Endodermal cell (in vitro differentiated cells): ENCODE measurements at regions not wholly inside any gene's neighbourhood (a gene's known extent, or its start where the extent isn't known, plus 50 kb on each side); places are given as distances from the start of the nearest gene placed in this dataset.

Experiments used
- DNase-seq: peaks from one replicate; pipeline ENCODE4 v3.0.0-alpha.2; 2017
- H3K27ac ChIP-seq: 2 replicates; pipeline ENCODE4 v1.5.1; 2013; ENCODE audit warnings: mild to moderate bottlenecking, low read depth, low read length, moderate library complexity
- H3K27me3 ChIP-seq: 2 replicates; pipeline ENCODE4 v1.6.1; 2013; ENCODE audit warnings: mild to moderate bottlenecking, low read length, moderate library complexity; ENCODE audit not compliant: insufficient read depth, control insufficient read depth, poor library complexity, severe bottlenecking
- H3K36me3 ChIP-seq: 2 replicates; pipeline ENCODE4 v1.7.0; 2013; ENCODE audit warnings: mild to moderate bottlenecking, low read length, moderate library complexity; ENCODE audit not compliant: control insufficient read depth, insufficient read depth
- H3K4me1 ChIP-seq: one replicate; pipeline ENCODE4 v1.7.0; 2013; ENCODE audit warnings: low read length; ENCODE audit not compliant: control insufficient read depth, insufficient read depth
- H3K4me3 ChIP-seq: 2 replicates; pipeline ENCODE4 v1.5.1; 2013; ENCODE audit warnings: mild to moderate bottlenecking, low read length, moderate library complexity
- H3K9ac ChIP-seq: 2 replicates; pipeline ENCODE4 v1.6.1; 2013; ENCODE audit warnings: mild to moderate bottlenecking, low read length, moderate library complexity; ENCODE audit not compliant: poor library complexity, severe bottlenecking; ENCODE audit errors: extremely low read depth
- H3K9me3 ChIP-seq: 2 replicates; pipeline ENCODE4 v1.6.1; 2013; ENCODE audit warnings: mild to moderate bottlenecking, low read length, moderate library complexity; ENCODE audit not compliant: control insufficient read depth
- H3K27ac Mint-ChIP-seq: 2 replicates; pipeline ENCODE4 v1.8.0; 2020; ENCODE audit warnings: mixed read lengths
- H3K27me3 Mint-ChIP-seq: 2 replicates; pipeline ENCODE4 v1.8.0; 2021; ENCODE audit warnings: mild to moderate bottlenecking, mixed read lengths; ENCODE audit not compliant: insufficient read depth
- H3K36me3 Mint-ChIP-seq: 2 replicates; pipeline ENCODE4 v1.8.0; 2020; ENCODE audit warnings: low read depth, mixed read lengths
- H3K4me1 Mint-ChIP-seq: 2 replicates; pipeline ENCODE4 v1.8.0; 2020; ENCODE audit warnings: mixed read lengths
- H3K4me3 Mint-ChIP-seq: 2 replicates; pipeline ENCODE4 v1.8.0; 2020; ENCODE audit warnings: mild to moderate bottlenecking, moderate library complexity, mixed read lengths
- H3K9me3 Mint-ChIP-seq: 2 replicates; pipeline ENCODE4 v1.8.0; 2020; ENCODE audit warnings: mild to moderate bottlenecking, mixed read lengths
- CTCF ChIP-seq: fragments of 200-600 bp; sonication (generic); conservative IDR thresholded peaks from 2 replicates; pipeline ENCODE4 v1.5.0; 2021; ENCODE audit warnings: antibody characterized with exemption, mild to moderate bottlenecking
- WGBS, 2 experiments: methylation state at CpG; one replicate each; pipeline versions ENCODE4 v1.1.5 to v1.1.7; 2013; ENCODE audit warnings: missing lambda C conversion rate in 2 of 2, mixed read lengths in 1 of 2; ENCODE audit not compliant: insufficient coverage in 1 of 2, insufficient read length in 1 of 2; 5-methylcytosine and 5-hydroxymethylcytosine counted together

GRCh38 chr14:34354556-34354955, 107.5 kb downstream of the SPTSSA start:
- Histone ChIP-seq H3K36me3 (no peaks in the 10 kb centered on the region), H3K27me3 (peaks cover 14% of the 10 kb centered on the region), H3K4me3 (no peak overlapping the region), H3K9ac (no peak overlapping the region), H3K9me3 (no peaks in the 10 kb centered on the region), H3K27ac (no peak overlapping the region), H3K4me1 (no peaks in the 10 kb centered on the region)
- Mint-ChIP-seq H3K27ac (no peak overlapping the region), H3K4me3 (no peak overlapping the region), H3K9me3 (no peaks in the 10 kb centered on the region), H3K36me3 (no peaks in the 10 kb centered on the region), H3K27me3 (no peaks in the 10 kb centered on the region), H3K4me1 (peaks cover 9% of the 10 kb centered on the region)
- DNase-seq, result no peak
- TF ChIP-seq CTCF, result no peak
- WGBS, 2 experiments, result 95 to 100% methylated on average over 3 of the region's 3 CpGs

- no peak overlapping the region for H3K27ac Mint-ChIP-seq
- TF ChIP-seq CTCF, result no peak
- peaks cover 3% of the 10 kb centered on the region for H3K36me3 Mint-ChIP-seq
- Histone ChIP-seq H3K9me3 (peaks cover 10% of the 10 kb centered on the region), H3K4me3 (no peak overlapping the region), H3K27ac (no peak overlapping the region), H3K27me3 (peaks cover 14% of the 10 kb centered on the region), H3K9ac (no peak overlapping the region), H3K4me1 (no peaks in the 10 kb centered on the region), H3K36me3 (no peaks in the 10 kb centered on the region)
- DNase-seq, result no peak
- H3K4me1 Mint-ChIP-seq, result peaks cover 9% of the 10 kb centered on the region
- WGBS, 2 experiments, result 92 to 100% methylated on average over 2 to 6 of the region's 6 CpGs
- no peak overlapping the region for H3K4me3 Mint-ChIP-seq
- H3K27me3 Mint-ChIP-seq, result no peaks in the 10 kb centered on the region
- peaks cover 21% of the 10 kb centered on the region for H3K9me3 Mint-ChIP-seq
These were observed 111.1 kb downstream of the SPTSSA start for GRCh38 chr14:34350903-34351302.

- Mint-ChIP-seq H3K27me3 (peaks cover 4% of the 10 kb centered on the region), H3K36me3 (peaks cover 3% of the 10 kb centered on the region), H3K4me1 (peaks cover 6% of the 10 kb centered on the region), H3K4me3 (no peak overlapping the region), H3K9me3 (peaks cover 41% of the 10 kb centered on the region), H3K27ac (no peak overlapping the region)
- Histone ChIP-seq H3K27me3 (no peaks in the 10 kb centered on the region), H3K9ac (no peak overlapping the region), H3K4me1 (no peaks in the 10 kb centered on the region), H3K9me3 (peaks cover 10% of the 10 kb centered on the region), H3K36me3 (no peaks in the 10 kb centered on the region), H3K4me3 (no peak overlapping the region), H3K27ac (no peak overlapping the region)
- TF ChIP-seq CTCF, result no peak
- 99 to 100% methylated on average over 2 to 6 of the region's 6 CpGs for WGBS, 2 experiments
- DNase-seq, result no peak
These were observed 113.4 kb downstream of the SPTSSA start for GRCh38 chr14:34348592-34348991.
